IPS DF 4.7 (cell line): ENCODE measurements at regions not wholly inside any gene's neighbourhood (a gene's known extent, or its start where the extent isn't known, plus 50 kb on each side); places are given as distances from the start of the nearest gene placed in this dataset.
"Not testable (repeated sequence)": the region's sequence is repeated elsewhere in the genome, so short reads cannot be mapped to it uniquely, and the experiment has no call there.

Experiments
- DNase-seq: peaks from one replicate; pipeline ENCODE4 v3.0.0-alpha.2; 2013; ENCODE audit warnings: low spot score; ENCODE audit errors: extremely low read depth

- no peak for DNase-seq
These were observed 484.3 kb downstream of the DIPK2A start for GRCh38 chr3:144455841-144456440.

- DNase-seq: no peak
These were observed 486.1 kb downstream of the DIPK2A start for GRCh38 chr3:144457758-144458157.

GRCh38 chr3:144458283-144458682, 486.7 kb downstream of the DIPK2A start:
- DNase-seq: no peak

- DNase-seq: no peak
These were observed 490.7 kb downstream of the DIPK2A start for GRCh38 chr3:144462337-144462736.

GRCh38 chr3:144463911-144464310, 492.3 kb downstream of the DIPK2A start:
- DNase-seq: no peak

- no peak for DNase-seq
These were observed 494.5 kb downstream of the DIPK2A start for GRCh38 chr3:144466114-144466513.

GRCh38 chr3:144466540-144466939, 494.9 kb downstream of the DIPK2A start:
- DNase-seq: no peak

GRCh38 chr3:144470666-144471065, 499.0 kb downstream of the DIPK2A start:
- no peak for DNase-seq

- no peak for DNase-seq
These were observed 506.0 kb downstream of the DIPK2A start for GRCh38 chr3:144477593-144477992.

GRCh38 chr3:144480416-144480919, 508.8 kb downstream of the DIPK2A start:
- DNase-seq: no peak

- DNase-seq: no peak
These were observed 511.3 kb downstream of the DIPK2A start for GRCh38 chr3:144482876-144483275.

- no peak for DNase-seq
These were observed 515.4 kb downstream of the DIPK2A start for GRCh38 chr3:144487011-144487410.

- no peak for DNase-seq
These were observed 517.3 kb downstream of the DIPK2A start for GRCh38 chr3:144488927-144489326.

GRCh38 chr3:144491333-144491732, 519.7 kb downstream of the DIPK2A start:
- peak; percentile 16 for DNase-seq

- not testable (repeated sequence) for DNase-seq
These were observed 523.0 kb downstream of the DIPK2A start for GRCh38 chr3:144494651-144495050.

- no peak for DNase-seq
These were observed 524.7 kb downstream of the DIPK2A start for GRCh38 chr3:144496141-144496835.

GRCh38 chr3:144497452-144497851, 525.8 kb downstream of the DIPK2A start:
- DNase-seq: no peak

- DNase-seq: no peak
These were observed 527.6 kb downstream of the DIPK2A start for GRCh38 chr3:144499001-144499930.

- DNase-seq: no peak
These were observed 529.8 kb downstream of the DIPK2A start for GRCh38 chr3:144501467-144501866.

GRCh38 chr3:144502402-144502801, 530.8 kb downstream of the DIPK2A start:
- DNase-seq: no peak

GRCh38 chr3:144506375-144506774, 534.8 kb downstream of the DIPK2A start:
- DNase-seq: not testable (repeated sequence)

- no peak for DNase-seq
These were observed 539.7 kb downstream of the DIPK2A start for GRCh38 chr3:144511346-144511745.
